Endothelial cell (in vitro differentiated cells): ENCODE measurements at regions not wholly inside any gene's neighbourhood (a gene's known extent, or its start where the extent isn't known, plus 50 kb on each side); places are given as distances from the start of the nearest gene placed in this dataset.

Source experiments
- DNase-seq: peaks from one replicate; pipeline ENCODE4 v3.0.0; 2021; ENCODE audit warnings: low spot score
- H3K27ac Mint-ChIP-seq: one replicate; pipeline ENCODE4 v1.8.0; 2021; ENCODE audit warnings: mixed read lengths, inconsistent platforms; ENCODE audit not compliant: unreplicated experiment
- H3K27me3 Mint-ChIP-seq: one replicate; pipeline ENCODE4 v1.8.0; 2021; ENCODE audit warnings: mild to moderate bottlenecking, moderate library complexity, mixed read lengths, inconsistent platforms; ENCODE audit not compliant: unreplicated experiment
- H3K36me3 Mint-ChIP-seq: one replicate; pipeline ENCODE4 v1.8.0; 2021; ENCODE audit warnings: mild to moderate bottlenecking, low read depth, mixed read lengths, inconsistent platforms; ENCODE audit not compliant: unreplicated experiment
- H3K4me1 Mint-ChIP-seq: one replicate; pipeline ENCODE4 v1.8.0; 2021; ENCODE audit warnings: mild to moderate bottlenecking, mixed read lengths, inconsistent platforms; ENCODE audit not compliant: unreplicated experiment
- H3K4me3 Mint-ChIP-seq: one replicate; pipeline ENCODE4 v1.8.0; 2021; ENCODE audit warnings: mild to moderate bottlenecking, mixed read lengths, inconsistent platforms; ENCODE audit not compliant: unreplicated experiment
- H3K9me3 Mint-ChIP-seq: one replicate; pipeline ENCODE4 v1.8.0; 2021; ENCODE audit warnings: mixed read lengths, inconsistent platforms; ENCODE audit not compliant: unreplicated experiment
- CTCF ChIP-seq: fragments of 200-600 bp; sonication (generic); IDR thresholded peaks from one replicate; pipeline ENCODE4 v1.5.0; 2021; ENCODE audit warnings: antibody characterized with exemption; ENCODE audit not compliant: unreplicated experiment

DNA sequence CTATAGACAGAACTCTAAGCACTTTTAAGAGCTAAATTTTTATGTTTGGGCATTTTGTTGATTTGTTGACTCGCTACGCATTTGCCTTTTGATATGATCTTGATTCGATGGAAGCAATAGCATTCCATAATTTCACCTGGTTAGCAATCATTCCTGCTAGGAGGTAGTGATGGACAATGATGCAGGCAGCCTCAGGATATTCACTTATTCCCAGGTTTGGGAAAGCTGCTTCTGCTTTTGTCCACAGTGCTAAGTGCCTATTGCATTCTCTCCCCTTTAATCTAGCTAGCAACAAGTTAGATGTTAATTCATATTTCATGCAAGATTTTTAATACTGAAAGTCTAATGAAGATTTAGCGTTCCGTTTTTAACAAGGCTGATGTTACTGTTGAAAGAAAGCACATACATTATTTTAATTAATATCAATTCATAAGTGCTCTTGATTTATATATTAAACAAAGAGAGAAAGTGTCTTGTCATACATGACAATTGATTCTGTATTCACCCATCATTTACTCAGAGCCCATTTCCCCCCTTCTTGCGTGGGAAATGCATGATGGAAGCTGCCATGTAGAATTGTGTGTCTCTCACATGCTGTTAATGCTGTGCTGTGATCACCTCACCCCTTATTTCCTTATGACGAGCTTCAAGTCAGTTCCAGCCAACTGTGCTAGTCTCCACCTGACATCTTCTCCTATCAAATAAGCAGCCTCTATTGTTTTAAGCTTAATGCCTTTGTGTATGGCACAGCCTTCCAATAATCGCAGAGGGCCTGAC is 53.0 kb upstream of the TMCO5A start:
- Mint-ChIP-seq H3K4me1 (peaks cover 9% of the 10 kb centered on the region), H3K27me3 (peaks cover 2% of the 10 kb centered on the region), H3K9me3 (no peaks in the 10 kb centered on the region), H3K4me3 (no peak overlapping the region), H3K27ac (no peak overlapping the region), H3K36me3 (no peaks in the 10 kb centered on the region)
- no peak for DNase-seq
- TF ChIP-seq CTCF, result no peak

GRCh38 chr15:37882640-37883039 is 51.8 kb upstream of the TMCO5A start:
- peaks cover 6% of the 10 kb centered on the region for H3K4me1 Mint-ChIP-seq
- no peak overlapping the region for H3K27ac Mint-ChIP-seq
- no peak for DNase-seq
- no peaks in the 10 kb centered on the region for H3K36me3 Mint-ChIP-seq
- no peaks in the 10 kb centered on the region for H3K27me3 Mint-ChIP-seq
- TF ChIP-seq CTCF, result no peak
- no peaks in the 10 kb centered on the region for H3K9me3 Mint-ChIP-seq
- H3K4me3 Mint-ChIP-seq, result no peak overlapping the region
